ENCODE measurements at regions not wholly inside any gene's neighbourhood (a gene's known extent, or its start where the extent isn't known, plus 50 kb on each side); places are given as distances from the start of the nearest gene placed in this dataset.

DNA sequence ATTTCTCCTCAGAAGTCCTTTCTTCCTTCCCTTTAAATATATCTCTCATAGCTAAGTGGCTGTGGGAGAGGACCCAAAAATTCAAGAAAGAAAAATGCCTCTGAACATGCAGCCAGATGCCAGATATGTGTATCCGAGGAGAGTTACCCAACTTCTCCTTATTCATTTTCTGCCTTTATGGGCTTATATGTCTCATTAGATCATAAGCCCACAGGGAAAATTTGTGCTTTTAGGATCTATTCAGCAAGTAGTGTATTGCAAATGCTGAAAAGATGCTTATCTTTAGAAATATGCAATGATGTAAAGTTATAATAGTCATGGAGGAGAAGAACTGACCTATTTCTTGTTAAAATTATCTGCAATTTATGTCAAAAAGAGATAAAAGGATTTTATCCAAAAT, 371.8 kb upstream of the NOCT start:
- no peaks in the 10 kb centered on the region for H3K27me3 ChIP-seq (ENCODE audit: control insufficient read depth in 2 of 2, insufficient read depth in 2 of 2, low read length in 2 of 2)
- H3K4me3 Mint-ChIP-seq, result no peak overlapping the region
- WGBS (ENCODE audit: insufficient coverage), result no CpG with 5 or more reads among the region's 1 CpG

DNA sequence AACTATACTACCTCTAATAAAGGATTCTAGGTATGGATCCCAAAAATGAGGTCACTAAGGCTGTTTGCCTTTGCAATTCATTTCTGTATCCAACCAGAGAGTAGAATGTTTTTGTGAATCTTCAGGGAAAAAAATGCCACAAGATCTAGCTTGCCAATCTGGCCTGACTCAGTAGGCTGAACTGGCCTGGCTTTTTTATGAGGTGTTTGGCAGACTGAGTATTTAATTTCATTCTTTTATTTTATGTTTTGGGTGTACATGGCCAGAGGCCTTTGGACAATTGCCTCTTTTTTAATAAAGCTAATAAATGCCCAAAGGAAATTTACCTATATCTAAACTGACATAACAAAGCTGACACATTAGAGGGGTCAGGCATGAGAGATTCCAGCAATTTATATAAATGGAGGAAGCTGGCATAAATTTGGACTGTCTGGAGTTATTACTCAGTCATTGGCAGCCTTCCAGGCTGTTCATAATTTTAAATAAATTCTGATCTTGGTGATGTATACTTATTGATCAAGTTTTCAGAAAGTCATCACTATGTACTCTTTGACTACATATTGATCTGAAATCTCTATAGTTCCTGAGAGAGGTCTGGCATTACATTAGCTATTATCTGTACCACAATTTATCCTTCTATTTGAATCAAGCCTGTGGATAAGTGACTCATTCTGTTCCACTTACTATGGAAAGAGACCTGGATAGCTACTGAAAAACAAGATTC, 376.4 kb upstream of the NOCT start:
- Histone ChIP-seq H3K4me2 (replicated peaks; ENCODE audit: extremely low read depth, low read length, poor library complexity, severe bottlenecking) (no peak overlapping the region), H3K36me3 (replicated peaks in 1 of 2; ENCODE audit: control insufficient read depth in 1 of 2, insufficient read depth in 2 of 2, low read length in 2 of 2) (no peaks in the 10 kb centered on the region), H3K9ac (ENCODE audit: insufficient read depth, low read length, poor library complexity, severe bottlenecking) (no peak overlapping the region), H3K79me2 (ENCODE audit: insufficient read depth, low read length) (no peaks in the 10 kb centered on the region), H3K4me3 (replicated peaks in 1 of 3; ENCODE audit: low read depth in 2 of 3, low read length in 3 of 3) (no peak overlapping the region), H3K9me3 (replicated peaks in 1 of 2; ENCODE audit: control insufficient read depth in 1 of 2, insufficient read depth in 1 of 2, low read length in 2 of 2) (no peaks in the 10 kb centered on the region), H3K4me1 (ENCODE audit: control insufficient read depth in 1 of 2, insufficient read depth in 2 of 2, low read length in 2 of 2) (no peaks in the 10 kb centered on the region), H2AFZ (ENCODE audit: insufficient read depth, low read depth, low read length, poor library complexity, severe bottlenecking) (no peak overlapping the region), H3K27me3 (ENCODE audit: control insufficient read depth in 2 of 2, insufficient read depth in 2 of 2, low read length in 2 of 2) (no peaks in the 10 kb centered on the region), H4K20me1 (ENCODE audit: insufficient read depth, low read length) (no peaks in the 10 kb centered on the region), H3K27ac (ENCODE audit: low read depth in 1 of 2, low read length in 2 of 2) (no peak overlapping the region)
- peaks cover 0 to 2% (median 0%) of the 10 kb centered on the region in 7 donors for H3K9me3 Mint-ChIP-seq
- H3K27me3 Mint-ChIP-seq (ENCODE audit: low read depth in 3 of 3), result peaks cover 2 to 3% (median 3%) of the 10 kb centered on the region in 3 donors
- no peaks in the 10 kb centered on the region for H3K36me3 Mint-ChIP-seq
- no peaks in the 10 kb centered on the region for H3K4me1 Mint-ChIP-seq
- no peak overlapping the region for H3K4me3 Mint-ChIP-seq
- intact Hi-C loops (cut with micrococcal nuclease), result no loop called here
- DNase-seq, result no peak
- H3K27ac Mint-ChIP-seq, result no peak overlapping the region
- TF ChIP-seq, protein P1, sequence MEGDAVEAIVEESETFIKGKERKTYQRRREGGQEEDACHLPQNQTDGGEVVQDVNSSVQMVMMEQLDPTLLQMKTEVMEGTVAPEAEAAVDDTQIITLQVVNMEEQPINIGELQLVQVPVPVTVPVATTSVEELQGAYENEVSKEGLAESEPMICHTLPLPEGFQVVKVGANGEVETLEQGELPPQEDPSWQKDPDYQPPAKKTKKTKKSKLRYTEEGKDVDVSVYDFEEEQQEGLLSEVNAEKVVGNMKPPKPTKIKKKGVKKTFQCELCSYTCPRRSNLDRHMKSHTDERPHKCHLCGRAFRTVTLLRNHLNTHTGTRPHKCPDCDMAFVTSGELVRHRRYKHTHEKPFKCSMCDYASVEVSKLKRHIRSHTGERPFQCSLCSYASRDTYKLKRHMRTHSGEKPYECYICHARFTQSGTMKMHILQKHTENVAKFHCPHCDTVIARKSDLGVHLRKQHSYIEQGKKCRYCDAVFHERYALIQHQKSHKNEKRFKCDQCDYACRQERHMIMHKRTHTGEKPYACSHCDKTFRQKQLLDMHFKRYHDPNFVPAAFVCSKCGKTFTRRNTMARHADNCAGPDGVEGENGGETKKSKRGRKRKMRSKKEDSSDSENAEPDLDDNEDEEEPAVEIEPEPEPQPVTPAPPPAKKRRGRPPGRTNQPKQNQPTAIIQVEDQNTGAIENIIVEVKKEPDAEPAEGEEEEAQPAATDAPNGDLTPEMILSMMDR (IDR thresholded peaks at IDR 0.05), result no peak

More for the DNA sequence above, 371.8 kb upstream of the NOCT start:
- Histone ChIP-seq H3K9me3 (replicated peaks in 1 of 2; ENCODE audit: control insufficient read depth in 1 of 2, insufficient read depth in 1 of 2, low read length in 2 of 2) (no peaks in the 10 kb centered on the region), H3K79me2 (ENCODE audit: insufficient read depth, low read length) (no peaks in the 10 kb centered on the region), H3K27ac (ENCODE audit: low read depth in 1 of 2, low read length in 2 of 2) (no peak overlapping the region), H3K4me3 (replicated peaks in 1 of 3; ENCODE audit: low read depth in 2 of 3, low read length in 3 of 3) (no peak overlapping the region), H3K4me1 (ENCODE audit: control insufficient read depth in 1 of 2, insufficient read depth in 2 of 2, low read length in 2 of 2) (no peaks in the 10 kb centered on the region), H2AFZ (ENCODE audit: insufficient read depth, low read depth, low read length, poor library complexity, severe bottlenecking) (no peak overlapping the region), H4K20me1 (ENCODE audit: insufficient read depth, low read length) (no peaks in the 10 kb centered on the region), H3K9ac (ENCODE audit: insufficient read depth, low read length, poor library complexity, severe bottlenecking) (no peak overlapping the region), H3K36me3 (replicated peaks in 1 of 2; ENCODE audit: control insufficient read depth in 1 of 2, insufficient read depth in 2 of 2, low read length in 2 of 2) (no peaks in the 10 kb centered on the region), H3K4me2 (replicated peaks; ENCODE audit: extremely low read depth, low read length, poor library complexity, severe bottlenecking) (no peak overlapping the region)
- DNase-seq, result no peak
- intact Hi-C loops (cut with micrococcal nuclease), result no loop called here
- Mint-ChIP-seq H3K4me1 (no peaks in the 10 kb centered on the region), H3K27ac (no peak overlapping the region), H3K9me3 (peaks cover 0 to 4% (median 0%) of the 10 kb centered on the region in 7 donors), H3K27me3 (ENCODE audit: low read depth in 3 of 3) (peaks cover 3 to 6% (median 3%) of the 10 kb centered on the region in 3 donors), H3K36me3 (no peaks in the 10 kb centered on the region)
- TF ChIP-seq, protein P1 (IDR thresholded peaks at IDR 0.05), result no peak

All from CD14-positive monocyte (primary cell).